HFF-Myc (cell line): ENCODE measurements at regions not wholly inside any gene's neighbourhood (a gene's known extent, or its start where the extent isn't known, plus 50 kb on each side); places are given as distances from the start of the nearest gene placed in this dataset.
"Not testable (repeated sequence)": the region's sequence is repeated elsewhere in the genome, so short reads cannot be mapped to it uniquely, and the experiment has no call there.

Experiments
- DNase-seq: peaks from one replicate; pipeline ENCODE4 v3.0.0-alpha.2; 2011; ENCODE audit warnings: low read depth; ENCODE audit errors: extremely low read depth
- H3K4me3 ChIP-seq: replicated peaks from 2 replicates; pipeline ENCODE4 v1.5.1; 2011; ENCODE audit warnings: low read depth, mild to moderate bottlenecking, control low read depth, low read length
- CTCF ChIP-seq: IDR thresholded peaks from 2 replicates; pipeline ENCODE4 v1.5.1; 2012; ENCODE audit warnings: mild to moderate bottlenecking, low read depth, low read length, control low read depth; ENCODE audit errors: missing control alignments

DNA sequence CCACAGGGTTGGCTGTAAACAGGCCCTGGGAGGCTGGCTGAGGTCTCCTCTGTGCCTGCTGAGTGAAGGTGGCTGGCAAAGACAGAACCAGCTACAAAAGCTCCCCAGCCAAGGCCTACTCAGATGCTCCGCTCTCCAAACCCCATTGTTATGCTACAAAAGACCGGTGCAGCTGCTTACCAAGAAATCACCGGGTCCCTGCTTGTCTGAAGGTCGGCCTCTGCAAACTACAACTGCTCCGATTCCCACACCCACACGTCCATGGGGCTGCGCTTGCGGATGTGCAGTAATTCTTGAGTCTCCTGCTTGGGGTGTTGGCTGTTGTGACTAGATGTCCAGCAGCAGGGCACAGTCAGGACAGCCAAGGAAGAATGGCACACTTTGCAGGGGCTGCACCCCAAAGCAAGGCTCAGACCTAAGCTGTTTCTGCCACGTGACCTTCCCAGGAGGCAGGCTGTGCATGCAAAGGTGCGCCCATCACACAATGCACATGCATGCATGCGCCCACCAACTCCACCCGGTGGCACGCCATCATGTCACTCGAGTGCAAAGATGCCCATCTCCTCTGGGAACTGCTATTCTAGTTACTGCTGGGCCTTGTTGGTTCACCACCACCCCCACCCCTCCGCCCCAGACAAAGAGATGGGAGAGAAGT lies 97.8 kb downstream of the OAT start:
- DNase-seq = no peak
- TF ChIP-seq CTCF = no peak
- H3K4me3 ChIP-seq = no peak overlapping the region

DNA sequence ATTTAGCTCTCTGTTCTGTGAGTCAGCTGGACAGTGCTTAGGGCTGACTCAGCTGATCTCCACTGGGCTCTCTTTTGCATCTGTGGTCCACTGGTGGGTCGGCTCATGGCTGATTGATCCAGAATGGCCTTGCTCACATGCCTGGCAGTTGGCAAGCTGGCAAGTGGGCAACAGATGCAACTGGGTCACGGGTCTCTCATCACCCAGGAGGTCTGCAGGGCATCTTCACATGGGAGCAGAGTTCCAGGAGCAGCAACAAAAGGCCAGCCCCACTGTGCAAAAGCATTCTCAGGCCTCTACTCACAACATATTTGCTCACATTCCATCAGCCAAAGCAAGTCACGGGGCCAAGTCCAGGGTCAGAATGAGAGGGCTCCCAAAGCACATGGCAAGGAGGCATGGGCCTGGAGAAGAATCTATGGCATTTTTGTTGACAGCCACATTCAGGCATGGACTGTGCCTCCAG lies 98.8 kb downstream of the OAT start:
- no peak overlapping the region for H3K4me3 ChIP-seq

GRCh38 chr10:124319520-124319919 lies 99.2 kb downstream of the OAT start:
- not testable (repeated sequence) for DNase-seq, H3K4me3 ChIP-seq

More for the DNA sequence above, 98.8 kb downstream of the OAT start:
- no peak for DNase-seq
- TF ChIP-seq CTCF = no peak

DNA sequence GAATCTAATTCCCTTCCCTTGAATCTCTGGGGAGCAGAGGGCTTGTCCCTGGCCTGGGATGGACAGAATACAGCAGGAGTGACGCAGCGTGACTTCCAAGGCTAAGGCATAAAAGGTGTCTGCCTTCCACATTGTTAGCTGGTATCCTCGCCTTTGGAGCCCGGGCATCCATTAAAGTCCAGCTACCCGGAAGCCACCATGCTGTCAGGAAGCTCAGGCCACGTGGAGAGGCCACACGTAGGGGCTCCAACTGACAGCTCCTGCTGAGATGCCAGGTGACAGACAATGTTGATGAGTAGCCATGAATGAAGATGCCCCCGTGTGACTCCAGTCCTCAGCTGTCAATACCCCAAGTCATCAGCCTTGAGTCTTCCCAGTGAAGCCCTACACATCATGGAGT lies 99.9 kb downstream of the OAT start:
- no peak for DNase-seq
- H3K4me3 ChIP-seq = no peak overlapping the region
- no peak for TF ChIP-seq CTCF

DNA sequence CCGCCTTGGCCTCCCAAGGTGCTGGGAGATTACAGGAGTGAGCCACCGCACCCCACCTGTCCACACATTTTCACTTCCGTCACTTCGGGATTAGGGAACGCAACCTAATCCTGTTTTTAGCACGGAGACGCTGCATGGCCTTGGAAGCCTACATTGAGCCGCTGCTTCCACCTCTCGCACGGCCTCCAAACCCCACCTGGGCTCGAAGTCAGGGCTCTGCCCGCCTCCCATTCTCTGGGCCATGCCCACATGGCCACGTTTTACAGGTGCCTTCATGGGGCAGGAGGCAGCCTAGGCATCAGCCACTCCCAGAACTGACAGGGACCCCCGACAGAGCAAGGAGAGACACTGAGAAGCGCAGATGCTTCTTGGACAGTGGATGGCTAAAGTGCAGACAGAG lies 100.6 kb downstream of the OAT start:
- no peak for DNase-seq
- TF ChIP-seq CTCF = no peak

DNA sequence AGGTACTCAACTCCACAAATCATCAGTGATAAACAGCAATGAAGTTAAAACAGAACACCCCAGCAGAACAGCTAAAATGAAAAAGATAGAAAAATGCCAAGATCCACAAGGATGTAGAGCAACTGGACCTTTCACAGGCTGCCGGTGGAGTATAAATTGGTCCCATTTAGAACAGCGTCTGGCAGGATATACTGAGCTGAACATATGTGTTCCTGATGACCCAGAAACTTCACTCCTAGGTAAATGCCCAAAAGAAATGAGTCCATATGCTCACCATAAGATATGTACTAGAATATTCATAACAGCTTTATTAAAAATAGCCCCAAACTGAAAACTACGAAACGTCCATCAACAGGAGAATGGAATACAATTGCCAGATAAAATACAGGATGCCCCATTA lies 102.4 kb downstream of the OAT start:
- no peak for TF ChIP-seq CTCF
- no peak for DNase-seq
- no peak overlapping the region for H3K4me3 ChIP-seq

More for the DNA sequence above, 100.6 kb downstream of the OAT start:
- no peak overlapping the region for H3K4me3 ChIP-seq

DNA sequence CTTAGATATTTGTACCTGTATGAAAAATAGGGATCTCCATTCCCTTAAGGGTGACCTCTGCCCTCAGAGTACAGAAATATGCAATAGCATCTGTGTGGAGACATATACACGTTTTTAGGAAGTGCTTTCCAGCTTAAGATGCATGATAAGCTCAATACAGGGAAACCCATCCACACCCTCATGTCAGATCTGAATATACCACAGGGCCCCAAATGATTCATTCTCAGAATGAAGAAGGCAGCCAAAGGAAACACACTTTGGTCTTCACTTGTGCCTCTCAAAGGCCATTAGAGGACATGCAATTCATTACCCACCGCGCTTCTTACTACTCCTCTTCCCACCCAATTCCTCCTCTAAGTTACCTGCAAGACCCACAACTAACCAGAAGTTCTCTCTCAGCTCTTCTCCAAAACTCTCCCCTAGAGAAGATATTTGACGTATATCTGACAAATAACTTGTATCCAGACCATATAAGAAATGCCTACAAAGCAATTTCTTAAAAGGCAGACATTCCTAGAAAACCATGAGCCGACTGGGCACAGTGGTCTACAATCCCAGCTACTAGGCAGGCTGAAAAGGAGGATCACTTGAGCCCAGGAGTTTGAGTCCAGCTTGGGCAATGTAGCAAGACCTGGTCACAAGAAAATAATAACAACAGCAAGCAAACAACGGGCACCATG lies 103.0 kb downstream of the OAT start:
- DNase-seq = no peak
- H3K4me3 ChIP-seq = no peak overlapping the region
- TF ChIP-seq CTCF = no peak
